Activated CD4-positive, alpha-beta T cell treated with anti-CD3 and anti-CD28 coated beads, Interleukin-2, amount 10 ng/mL, durations not matched to agents 24 days and 14 days (primary cell): ENCODE measurements at regions not wholly inside any gene's neighbourhood (a gene's known extent, or its start where the extent isn't known, plus 50 kb on each side); places are given as distances from the start of the nearest gene placed in this dataset.

Experiments
- DNase-seq: peaks from one replicate; pipeline ENCODE4 v3.0.0; 2022
- H3K27ac Mint-ChIP-seq: one replicate; pipeline ENCODE4 v1.8.0; 2022; ENCODE audit warnings: mild to moderate bottlenecking, mixed read lengths
- H3K27me3 Mint-ChIP-seq: one replicate; pipeline ENCODE4 v1.8.0; 2022; ENCODE audit warnings: mixed read lengths
- H3K36me3 Mint-ChIP-seq: one replicate; pipeline ENCODE4 v1.8.0; 2022; ENCODE audit warnings: low read depth, mild to moderate bottlenecking, mixed read lengths
- H3K4me1 Mint-ChIP-seq: one replicate; pipeline ENCODE4 v1.8.0; 2021; ENCODE audit warnings: mixed read lengths
- H3K4me3 Mint-ChIP-seq: one replicate; pipeline ENCODE4 v1.8.0; 2022; ENCODE audit warnings: mild to moderate bottlenecking, moderate library complexity, mixed read lengths
- H3K9me3 Mint-ChIP-seq: one replicate; pipeline ENCODE4 v1.8.0; 2021; ENCODE audit warnings: mixed read lengths
- intact Hi-C: fragments of 100-400 bp; cut with micrococcal nuclease; formaldehyde crosslinking; loops from one replicate; pipeline ENCODE4 v1.15.1; 2023

- no peak for DNase-seq
- H3K4me3 Mint-ChIP-seq, result no peak overlapping the region
- no peaks in the 10 kb centered on the region for H3K9me3 Mint-ChIP-seq
- H3K27me3 Mint-ChIP-seq, result no peaks in the 10 kb centered on the region
- H3K27ac Mint-ChIP-seq, result no peak overlapping the region
- no peaks in the 10 kb centered on the region for H3K36me3 Mint-ChIP-seq
- no peaks in the 10 kb centered on the region for H3K4me1 Mint-ChIP-seq
- intact Hi-C loops, result no loop called here
Measured at GRCh38 chr13:80144493-80144892, 196.4 kb downstream of the SPRY2 start.

- Mint-ChIP-seq H3K27ac (no peak overlapping the region), H3K9me3 (no peaks in the 10 kb centered on the region), H3K4me3 (no peak overlapping the region), H3K27me3 (no peaks in the 10 kb centered on the region), H3K4me1 (no peaks in the 10 kb centered on the region), H3K36me3 (no peaks in the 10 kb centered on the region)
- no peak for DNase-seq
- intact Hi-C loops, result no loop called here
Measured at GRCh38 chr13:80141123-80141849, 199.6 kb downstream of the SPRY2 start.

GRCh38 chr13:80140685-80141084, 200.2 kb downstream of the SPRY2 start:
- Mint-ChIP-seq H3K27ac (no peak overlapping the region), H3K36me3 (no peaks in the 10 kb centered on the region), H3K4me1 (no peaks in the 10 kb centered on the region), H3K4me3 (no peak overlapping the region), H3K27me3 (no peaks in the 10 kb centered on the region), H3K9me3 (no peaks in the 10 kb centered on the region)
- no peak for DNase-seq
- intact Hi-C loops, result no loop called here

GRCh38 chr13:80139196-80139595, 201.7 kb downstream of the SPRY2 start:
- H3K27ac Mint-ChIP-seq, result no peak overlapping the region
- intact Hi-C loops, result no loop called here
- no peak overlapping the region for H3K4me3 Mint-ChIP-seq
- no peak for DNase-seq
- H3K36me3 Mint-ChIP-seq, result no peaks in the 10 kb centered on the region
- H3K9me3 Mint-ChIP-seq, result no peaks in the 10 kb centered on the region
- H3K4me1 Mint-ChIP-seq, result no peaks in the 10 kb centered on the region
- no peaks in the 10 kb centered on the region for H3K27me3 Mint-ChIP-seq

GRCh38 chr13:80137994-80138393, 202.9 kb downstream of the SPRY2 start:
- Mint-ChIP-seq H3K4me1 (no peaks in the 10 kb centered on the region), H3K27me3 (no peaks in the 10 kb centered on the region), H3K27ac (no peak overlapping the region), H3K9me3 (no peaks in the 10 kb centered on the region), H3K36me3 (no peaks in the 10 kb centered on the region), H3K4me3 (no peak overlapping the region)
- intact Hi-C loops, result no loop called here
- no peak for DNase-seq

- no peaks in the 10 kb centered on the region for H3K9me3 Mint-ChIP-seq
- H3K27ac Mint-ChIP-seq, result no peak overlapping the region
- no peak overlapping the region for H3K4me3 Mint-ChIP-seq
- intact Hi-C loops, result no loop called here
- DNase-seq, result no peak
- no peaks in the 10 kb centered on the region for H3K4me1 Mint-ChIP-seq
- no peaks in the 10 kb centered on the region for H3K27me3 Mint-ChIP-seq
- H3K36me3 Mint-ChIP-seq, result no peaks in the 10 kb centered on the region
Measured at GRCh38 chr13:80134346-80134745, 206.6 kb downstream of the SPRY2 start.

GRCh38 chr13:80133631-80134261, 207.2 kb downstream of the SPRY2 start:
- Mint-ChIP-seq H3K27me3 (no peaks in the 10 kb centered on the region), H3K27ac (no peak overlapping the region), H3K36me3 (no peaks in the 10 kb centered on the region), H3K4me1 (no peaks in the 10 kb centered on the region), H3K9me3 (no peaks in the 10 kb centered on the region), H3K4me3 (no peak overlapping the region)
- no peak for DNase-seq
- intact Hi-C loops, result no loop called here

GRCh38 chr13:80132741-80133601, 208.0 kb downstream of the SPRY2 start:
- Mint-ChIP-seq H3K27ac (no peak overlapping the region), H3K4me3 (no peak overlapping the region), H3K27me3 (no peaks in the 10 kb centered on the region), H3K4me1 (no peaks in the 10 kb centered on the region), H3K36me3 (no peaks in the 10 kb centered on the region), H3K9me3 (no peaks in the 10 kb centered on the region)
- DNase-seq, result no peak
- intact Hi-C loops, result no loop called here

- Mint-ChIP-seq H3K36me3 (no peaks in the 10 kb centered on the region), H3K27me3 (no peaks in the 10 kb centered on the region), H3K9me3 (no peaks in the 10 kb centered on the region), H3K27ac (no peak overlapping the region), H3K4me3 (no peak overlapping the region), H3K4me1 (no peaks in the 10 kb centered on the region)
- no peak for DNase-seq
- intact Hi-C loops, result no loop called here
Measured at GRCh38 chr13:80131204-80131603, 209.7 kb downstream of the SPRY2 start.

GRCh38 chr13:80126389-80127068, 214.4 kb downstream of the SPRY2 start:
- no peak overlapping the region for H3K4me3 Mint-ChIP-seq
- no peaks in the 10 kb centered on the region for H3K4me1 Mint-ChIP-seq
- no peak overlapping the region for H3K27ac Mint-ChIP-seq
- no peak for DNase-seq
- H3K27me3 Mint-ChIP-seq, result no peaks in the 10 kb centered on the region
- H3K36me3 Mint-ChIP-seq, result no peaks in the 10 kb centered on the region
- intact Hi-C loops, result no loop called here
- H3K9me3 Mint-ChIP-seq, result no peaks in the 10 kb centered on the region

GRCh38 chr13:80123945-80124344, 217.0 kb downstream of the SPRY2 start:
- no peaks in the 10 kb centered on the region for H3K36me3 Mint-ChIP-seq

GRCh38 chr13:80121038-80121437, 219.9 kb downstream of the SPRY2 start:
- H3K4me3 Mint-ChIP-seq, result no peak overlapping the region
- no peaks in the 10 kb centered on the region for H3K9me3 Mint-ChIP-seq
- no peaks in the 10 kb centered on the region for H3K27me3 Mint-ChIP-seq
- no peak overlapping the region for H3K27ac Mint-ChIP-seq
- intact Hi-C loops, result no loop called here
- no peak for DNase-seq
- no peaks in the 10 kb centered on the region for H3K4me1 Mint-ChIP-seq
- H3K36me3 Mint-ChIP-seq, result no peaks in the 10 kb centered on the region

More at GRCh38 chr13:80123945-80124344, 217.0 kb downstream of the SPRY2 start:
- no peaks in the 10 kb centered on the region for H3K27me3 Mint-ChIP-seq
- H3K9me3 Mint-ChIP-seq, result no peaks in the 10 kb centered on the region
- no peak overlapping the region for H3K4me3 Mint-ChIP-seq
- no peaks in the 10 kb centered on the region for H3K4me1 Mint-ChIP-seq
- no peak for DNase-seq
- intact Hi-C loops, result no loop called here
- H3K27ac Mint-ChIP-seq, result no peak overlapping the region

GRCh38 chr13:80118506-80118905, 222.4 kb downstream of the SPRY2 start:
- intact Hi-C loops, result no loop called here
- H3K4me3 Mint-ChIP-seq, result no peak overlapping the region
- H3K9me3 Mint-ChIP-seq, result no peaks in the 10 kb centered on the region
- H3K36me3 Mint-ChIP-seq, result no peaks in the 10 kb centered on the region
- H3K4me1 Mint-ChIP-seq, result no peaks in the 10 kb centered on the region
- DNase-seq, result no peak
- H3K27me3 Mint-ChIP-seq, result no peaks in the 10 kb centered on the region
- H3K27ac Mint-ChIP-seq, result no peak overlapping the region

GRCh38 chr13:80118099-80118498, 222.8 kb downstream of the SPRY2 start:
- no peaks in the 10 kb centered on the region for H3K27me3 Mint-ChIP-seq
- H3K9me3 Mint-ChIP-seq, result no peaks in the 10 kb centered on the region
- no peak for DNase-seq
- H3K27ac Mint-ChIP-seq, result no peak overlapping the region
- H3K4me3 Mint-ChIP-seq, result no peak overlapping the region
- intact Hi-C loops, result no loop called here
- H3K4me1 Mint-ChIP-seq, result no peaks in the 10 kb centered on the region
- H3K36me3 Mint-ChIP-seq, result no peaks in the 10 kb centered on the region
